AG04450 (cell line): ENCODE measurements at regions not wholly inside any gene's neighbourhood (a gene's known extent, or its start where the extent isn't known, plus 50 kb on each side); places are given as distances from the start of the nearest gene placed in this dataset.

Experiments used
- CTCF ChIA-PET: fragments of 300-600, 350-600 bp; formaldehyde crosslinking; extraction: SDS; loops from one replicate; lab custom pipeline; 2022; ENCODE audit warnings: antibody characterized with exemption, inconsistent platforms; lab: Charles Lee
- POLR2A ChIA-PET: fragments of 350-600 bp; formaldehyde crosslinking; extraction: SDS; loops from one replicate; lab custom pipeline; 2021; ENCODE audit warnings: antibody characterized with exemption, inconsistent platforms; lab: Yijun Ruan, JAX
- DNase-seq: peaks from one replicate; pipeline ENCODE4 v3.0.0-alpha.2; 2011; ENCODE audit warnings: low read depth, low spot score
- H3K27ac ChIP-seq: one replicate; pipeline ENCODE4 v1.5.1; 2012; ENCODE audit warnings: low read depth, low read length, control low read depth
- H3K27me3 ChIP-seq: one replicate; pipeline ENCODE4 v1.6.0; 2012; ENCODE audit warnings: low read length; ENCODE audit not compliant: control insufficient read depth, insufficient read depth
- H3K4me3 ChIP-seq: 2 replicates; pipeline ENCODE4 v1.5.1; 2011; ENCODE audit warnings: mild to moderate bottlenecking, low read depth, low read length, control low read depth
- H3K9me3 ChIP-seq: 2 replicates; pipeline ENCODE4 v1.5.1; 2012; ENCODE audit warnings: low read length; ENCODE audit not compliant: control insufficient read depth, insufficient read depth
- CTCF ChIP-seq: IDR thresholded peaks from 2 replicates; pipeline ENCODE4 v1.5.1; 2011; ENCODE audit warnings: low read depth, low read length, control low read depth, inconsistent platforms

GRCh38 chr2:8527031-8527430 lies 154.8 kb upstream of the ID2 start:
- POLR2A ChIA-PET = no interaction called here
- peaks cover 8% of the 10 kb centered on the region for H3K9me3 ChIP-seq
- H3K27ac ChIP-seq = no peak overlapping the region
- CTCF ChIA-PET = interaction anchor here (0.6 kb wide), 1 partner anchor 1218 kb away, joined by 4 read pairs; no protein-coding TSS in a partner anchor
- TF ChIP-seq CTCF = no peak
- H3K27me3 ChIP-seq = peaks cover 4% of the 10 kb centered on the region
- H3K4me3 ChIP-seq = no peak overlapping the region
- no peak for DNase-seq

GRCh38 chr2:8527676-8528075 lies 154.2 kb upstream of the ID2 start:
- H3K27me3 ChIP-seq = peaks cover 4% of the 10 kb centered on the region
- POLR2A ChIA-PET = no interaction called here
- H3K9me3 ChIP-seq = peaks cover 8% of the 10 kb centered on the region
- CTCF ChIA-PET = interaction anchor here (0.6 kb wide), 1 partner anchor 1218 kb away, joined by 4 read pairs; no protein-coding TSS in a partner anchor
- TF ChIP-seq CTCF = no peak
- no peak for DNase-seq
- no peak overlapping the region for H3K27ac ChIP-seq
- no peak overlapping the region for H3K4me3 ChIP-seq

DNA sequence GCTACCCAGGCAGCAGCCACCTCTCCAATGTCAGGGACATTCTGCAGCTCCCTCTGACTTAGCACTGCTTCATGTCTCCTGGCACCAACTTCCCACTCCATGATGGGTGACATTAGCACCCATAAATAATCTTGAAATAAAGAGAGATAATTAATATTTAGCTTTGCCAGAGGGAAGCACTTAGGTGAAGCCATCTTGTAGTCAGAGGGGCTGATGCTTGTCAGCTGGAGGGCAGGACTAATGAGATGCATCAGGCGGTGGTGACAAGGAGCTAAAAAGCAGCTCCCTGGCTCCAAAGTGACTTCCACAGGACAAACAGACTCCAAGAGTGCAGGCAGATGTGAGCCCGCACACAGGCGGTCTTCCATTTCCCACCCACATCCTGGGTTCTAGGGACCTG lies 153.0 kb upstream of the ID2 start:
- CTCF ChIA-PET = no interaction called here
- POLR2A ChIA-PET = interaction anchor here (0.8 kb wide), 1 partner anchor 153 kb away, joined by 3 read pairs; the partner anchor contains the start of gene ID2
- TF ChIP-seq CTCF = no peak
- H3K27me3 ChIP-seq = peaks cover 7% of the 10 kb centered on the region
- H3K4me3 ChIP-seq = no peak overlapping the region
- H3K27ac ChIP-seq = no peak overlapping the region
- peaks cover 8% of the 10 kb centered on the region for H3K9me3 ChIP-seq
- DNase-seq = no peak

DNA sequence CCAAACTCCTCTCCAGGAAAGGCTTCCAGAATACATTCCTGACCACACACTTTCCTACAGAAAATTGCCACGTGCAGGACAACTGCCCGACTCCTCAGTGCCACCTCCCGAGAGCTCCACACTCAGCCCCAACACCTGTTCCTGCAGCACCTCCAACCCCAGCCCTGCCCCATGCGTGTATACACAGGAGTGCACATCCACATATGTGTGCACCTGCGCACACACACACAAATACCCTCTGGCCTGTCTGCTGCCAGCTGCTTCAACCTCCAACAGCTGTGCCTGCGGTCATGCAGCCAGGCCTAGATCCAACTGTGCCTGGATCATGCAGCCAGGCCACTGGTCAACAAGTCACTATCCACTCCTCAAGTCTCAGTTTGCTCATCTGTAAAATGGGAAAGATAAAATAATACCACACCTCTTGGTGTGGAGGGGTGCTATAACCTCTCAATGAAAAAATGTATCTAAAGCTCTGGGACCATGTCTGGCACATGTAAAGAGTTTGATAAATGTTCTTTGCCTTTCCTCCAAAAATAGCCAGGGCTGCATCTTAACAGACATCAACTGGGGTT lies 152.1 kb upstream of the ID2 start:
- ChIA-PET CTCF (no interaction called here), POLR2A (no interaction called here)
- Histone ChIP-seq H3K9me3 (peaks cover 8% of the 10 kb centered on the region), H3K4me3 (no peak overlapping the region), H3K27ac (no peak overlapping the region), H3K27me3 (peaks cover 7% of the 10 kb centered on the region)
- TF ChIP-seq CTCF = no peak
- no peak for DNase-seq

GRCh38 chr2:8531481-8531880 lies 150.4 kb upstream of the ID2 start:
- H3K4me3 ChIP-seq = no peak overlapping the region
- CTCF ChIA-PET = no interaction called here
- H3K9me3 ChIP-seq = peaks cover 8% of the 10 kb centered on the region
- TF ChIP-seq CTCF = no peak
- H3K27me3 ChIP-seq = peaks cover 7% of the 10 kb centered on the region
- no peak for DNase-seq
- POLR2A ChIA-PET = no interaction called here
- H3K27ac ChIP-seq = no peak overlapping the region
